Stimulated activated CD4-positive, alpha-beta T cell treated with anti-CD3 and anti-CD28 coated beads, Interleukin-4, amount 100 ng/mL, for 4 hours (primary cell): ENCODE measurements at regions not wholly inside any gene's neighbourhood (a gene's known extent, or its start where the extent isn't known, plus 50 kb on each side); places are given as distances from the start of the nearest gene placed in this dataset.

Source experiments
- DNase-seq, 2 experiments: peaks; one replicate each; pipeline ENCODE4 v3.0.0-alpha.2; 2020

GRCh38 chr16:86396422-86396821, 113.9 kb upstream of the FOXF1 start:
- DNase-seq = no peak

GRCh38 chr16:86396901-86397311, 113.4 kb upstream of the FOXF1 start:
- no peak for DNase-seq

- no peak for DNase-seq
Observed at GRCh38 chr16:86398201-86398600, 112.1 kb upstream of the FOXF1 start.

- DNase-seq = no peak
Observed at GRCh38 chr16:86398622-86399021, 111.7 kb upstream of the FOXF1 start.

- no peak for DNase-seq
Observed at GRCh38 chr16:86401126-86401525, 109.2 kb upstream of the FOXF1 start.

GRCh38 chr16:86403085-86403484, 107.2 kb upstream of the FOXF1 start:
- no peak for DNase-seq

- no peak for DNase-seq
Observed at GRCh38 chr16:86403541-86404163, 106.7 kb upstream of the FOXF1 start.

GRCh38 chr16:86404678-86405077, 105.6 kb upstream of the FOXF1 start:
- DNase-seq = no peak

GRCh38 chr16:86405319-86405718, 105.0 kb upstream of the FOXF1 start:
- DNase-seq = no peak

- no peak for DNase-seq
Observed at GRCh38 chr16:86406056-86406455, 104.3 kb upstream of the FOXF1 start.

- DNase-seq = no peak
Observed at GRCh38 chr16:86408685-86409084, 101.6 kb upstream of the FOXF1 start.

- DNase-seq = no peak
Observed at GRCh38 chr16:86410081-86410480, 100.2 kb upstream of the FOXF1 start.

- DNase-seq = no peak
Observed at GRCh38 chr16:86410529-86410928, 99.8 kb upstream of the FOXF1 start.

GRCh38 chr16:86411897-86412296, 98.4 kb upstream of the FOXF1 start:
- DNase-seq = no peak

GRCh38 chr16:86414991-86415740, 95.2 kb upstream of the FOXF1 start:
- no peak for DNase-seq

- no peak for DNase-seq
Observed at GRCh38 chr16:86418981-86419380, 91.3 kb upstream of the FOXF1 start.

- no peak for DNase-seq
Observed at GRCh38 chr16:86419518-86419917, 90.8 kb upstream of the FOXF1 start.

- DNase-seq = no peak
Observed at GRCh38 chr16:86421995-86422394, 88.3 kb upstream of the FOXF1 start.

GRCh38 chr16:86424398-86424797, 85.9 kb upstream of the FOXF1 start:
- DNase-seq = no peak

- no peak for DNase-seq
Observed at GRCh38 chr16:86424985-86425384, 85.3 kb upstream of the FOXF1 start.

- no peak for DNase-seq
Observed at GRCh38 chr16:86426063-86426642, 84.2 kb upstream of the FOXF1 start.

- no peak for DNase-seq
Observed at GRCh38 chr16:86427433-86427851, 82.9 kb upstream of the FOXF1 start.

GRCh38 chr16:86428729-86429517, 81.4 kb upstream of the FOXF1 start:
- no peak for DNase-seq

- DNase-seq = no peak
Observed at GRCh38 chr16:86429663-86430062, 80.7 kb upstream of the FOXF1 start.
